Body of pancreas (tissue), 4 donors: ENCODE measurements at regions not wholly inside any gene's neighbourhood (a gene's known extent, or its start where the extent isn't known, plus 50 kb on each side); places are given as distances from the start of the nearest gene placed in this dataset.

ENCODE experiments used
- ATAC-seq: fragments of 150-250 bp; one replicate; pipeline ENCODE4 v1.9.1; 2016
- DNase-seq, 4 donors: peaks; one replicate each; pipeline ENCODE4 v3.0.0-alpha.2; 2019
- H3K27ac ChIP-seq, 4 donors: fragments of 200-600 bp; sonication (generic); 1 replicate in 3 of 4; 2 replicates in 1 of 4; pipeline versions ENCODE4 v1.5.1 to v1.6.1; 2016 to 2019; ENCODE audit warnings: mild to moderate bottlenecking in 1 of 4, mixed read lengths in 1 of 4, moderate library complexity in 1 of 4
- H3K27me3 ChIP-seq, 2 donors: fragments of 200-600 bp; sonication (generic); one replicate each; pipeline ENCODE4 v1.6.0; 2016; ENCODE audit warnings: mild to moderate bottlenecking in 1 of 2
- H3K36me3 ChIP-seq, 2 donors: fragments of 200-600 bp; sonication (generic); replicated peaks in 1 of 2; 2 replicates each; pipeline ENCODE4 v1.5.1; 2016; ENCODE audit warnings: low read depth in 2 of 2; ENCODE audit not compliant: insufficient read depth in 1 of 2
- H3K4me1 ChIP-seq: fragments of 200-600 bp; sonication (generic); one replicate; pipeline ENCODE4 v1.6.0; 2016
- H3K4me3 ChIP-seq, 2 donors: fragments of 200-600 bp; sonication (generic); 1 replicate in 1 of 2; 2 replicates in 1 of 2; pipeline ENCODE4 v1.5.1; 2016 to 2019
- H3K9me3 ChIP-seq, 3 donors: fragments of 200-600 bp; sonication (generic); 1 replicate in 2 of 3; 2 replicates in 1 of 3; pipeline ENCODE4 v1.5.1; 2016
- CTCF ChIP-seq, 7 experiments: fragments of 450-650 bp in 4 of 7; fragments of 200-600 bp in 3 of 7; sonication (generic) in 3 of 7; IDR thresholded peaks; one replicate each; pipeline ENCODE4 v1.5.1; 2016 to 2019; ENCODE audit warnings: antibody characterized with exemption in 7 of 7
- POLR2A ChIP-seq, 3 donors: fragments of 450-650 bp; IDR thresholded peaks; one replicate each; pipeline ENCODE4 v1.6.1; 2016; ENCODE audit warnings: antibody characterized with exemption in 3 of 3, mild to moderate bottlenecking in 2 of 3
- WGBS, 2 donors: methylation state at CpG; one replicate each; pipeline ENCODE4 v1.1.5; 2017; 5-methylcytosine and 5-hydroxymethylcytosine counted together
- intact Hi-C: fragments of 100-400 bp; cut with DNase I; formaldehyde crosslinking; loops from one replicate; pipeline ENCODE4 v1.15.1; 2023

GRCh38 chr22:27307545-27308247, 493.9 kb downstream of the MN1 start:
- DNase-seq: no peak
- 67 to 73% methylated on average over 4 of the region's 4 CpGs for WGBS, 2 donors
- Histone ChIP-seq H3K36me3 (no peaks in the 10 kb centered on the region), H3K4me1 (no peaks in the 10 kb centered on the region), H3K27me3 (no peaks in the 10 kb centered on the region), H3K27ac (no peak overlapping the region), H3K9me3 (peaks cover 0 to 5% (median 0%) of the 10 kb centered on the region in 3 donors), H3K4me3 (no peak overlapping the region)
- no peak for TF ChIP-seq POLR2A (IDR thresholded peaks at IDR 0.05)
- no peak for TF ChIP-seq CTCF (IDR thresholded peaks at IDR 0.05)
- intact Hi-C loops: no loop called here
- no peak for ATAC-seq

- no peaks in the 10 kb centered on the region for H3K4me1 ChIP-seq
- no peak for DNase-seq
- TF ChIP-seq CTCF (IDR thresholded peaks at IDR 0.05): no peak
- TF ChIP-seq POLR2A (IDR thresholded peaks at IDR 0.05): no peak
- intact Hi-C loops: no loop called here
- H3K4me3 ChIP-seq: no peak overlapping the region
- H3K27me3 ChIP-seq: no peaks in the 10 kb centered on the region
- no peak for ATAC-seq
- H3K27ac ChIP-seq: no peak overlapping the region
- peaks cover 0 to 5% (median 0%) of the 10 kb centered on the region in 3 donors for H3K9me3 ChIP-seq
- H3K36me3 ChIP-seq: no peaks in the 10 kb centered on the region
These were observed 493.0 kb downstream of the MN1 start for GRCh38 chr22:27308513-27308912.

GRCh38 chr22:27309697-27310096, 491.9 kb downstream of the MN1 start:
- TF ChIP-seq POLR2A (IDR thresholded peaks at IDR 0.05) (no peak), CTCF (IDR thresholded peaks at IDR 0.05) (no peak)
- Histone ChIP-seq H3K36me3 (no peaks in the 10 kb centered on the region), H3K27ac (no peak overlapping the region), H3K27me3 (no peaks in the 10 kb centered on the region), H3K4me3 (no peak overlapping the region), H3K9me3 (peaks cover 0 to 5% (median 0%) of the 10 kb centered on the region in 3 donors), H3K4me1 (peaks cover 11% of the 10 kb centered on the region)
- intact Hi-C loops: no loop called here
- ATAC-seq (no peak), DNase-seq (no peak)
- WGBS, 2 donors: 62 to 75% methylated on average over 1 to 2 of the region's 2 CpGs

- DNase-seq: no peak
- WGBS, 2 donors: 78% methylated on average over 20 to 30 of the region's 30 CpGs
These were observed 490.4 kb downstream of the MN1 start for GRCh38 chr22:27310966-27311697.

More at GRCh38 chr22:27310966-27311697, 490.4 kb downstream of the MN1 start:
- no peak overlapping the region for H3K27ac ChIP-seq
- no peaks in the 10 kb centered on the region for H3K27me3 ChIP-seq
- peaks cover 0 to 5% (median 0%) of the 10 kb centered on the region in 3 donors for H3K9me3 ChIP-seq
- peaks cover 14% of the 10 kb centered on the region for H3K4me1 ChIP-seq
- no peaks in the 10 kb centered on the region for H3K36me3 ChIP-seq
- no peak overlapping the region for H3K4me3 ChIP-seq
- intact Hi-C loops: no loop called here
- ATAC-seq: no peak
- TF ChIP-seq CTCF (IDR thresholded peaks at IDR 0.05) (no peak), POLR2A (IDR thresholded peaks at IDR 0.05) (no peak)
